HG03460 (cell line): ENCODE measurements at regions not wholly inside any gene's neighbourhood (a gene's known extent, or its start where the extent isn't known, plus 50 kb on each side); places are given as distances from the start of the nearest gene placed in this dataset.

Experiments used
- ATAC-seq: cut with Tn5 transposase; IDR thresholded peaks from one replicate; pipeline ENCODE4 v1.9.1; 2021; ENCODE audit not compliant: unreplicated experiment

GRCh38 chr6:137434640-137435039 lies 59.6 kb downstream of the OLIG3 start:
- no peak for ATAC-seq

GRCh38 chr6:137432054-137432611 lies 62.1 kb downstream of the OLIG3 start:
- peak; percentile 63 for ATAC-seq

- no peak for ATAC-seq
Observed at GRCh38 chr6:137430954-137431353, 63.2 kb downstream of the OLIG3 start.

- ATAC-seq = no peak
Observed at GRCh38 chr6:137427656-137428290, 66.4 kb downstream of the OLIG3 start.

- no peak for ATAC-seq
Observed at GRCh38 chr6:137426007-137426689, 68.0 kb downstream of the OLIG3 start.

GRCh38 chr6:137424251-137424650 lies 69.9 kb downstream of the OLIG3 start:
- no peak for ATAC-seq

GRCh38 chr6:137423451-137424168 lies 70.6 kb downstream of the OLIG3 start:
- no peak for ATAC-seq

- no peak for ATAC-seq
Observed at GRCh38 chr6:137417396-137417795, 76.8 kb downstream of the OLIG3 start.

GRCh38 chr6:137416376-137417109 lies 77.7 kb downstream of the OLIG3 start:
- ATAC-seq = no peak

GRCh38 chr6:137415834-137416190 lies 78.4 kb downstream of the OLIG3 start:
- ATAC-seq = no peak

- no peak for ATAC-seq
Observed at GRCh38 chr6:137415127-137415833, 78.9 kb downstream of the OLIG3 start.

GRCh38 chr6:137414599-137414998 lies 79.6 kb downstream of the OLIG3 start:
- ATAC-seq = no peak

- ATAC-seq = no peak
Observed at GRCh38 chr6:137413482-137413881, 80.7 kb downstream of the OLIG3 start.

GRCh38 chr6:137412562-137412961 lies 81.6 kb downstream of the OLIG3 start:
- no peak for ATAC-seq

GRCh38 chr6:137409266-137409777 lies 84.9 kb downstream of the OLIG3 start:
- no peak for ATAC-seq

GRCh38 chr6:137407816-137408215 lies 86.4 kb downstream of the OLIG3 start:
- ATAC-seq = no peak

- ATAC-seq = no peak
Observed at GRCh38 chr6:137405806-137406205, 88.4 kb downstream of the OLIG3 start.

- ATAC-seq = no peak
Observed at GRCh38 chr6:137403855-137404254, 90.3 kb downstream of the OLIG3 start.

- ATAC-seq = no peak
Observed at GRCh38 chr6:137403443-137403842, 90.8 kb downstream of the OLIG3 start.

- no peak for ATAC-seq
Observed at GRCh38 chr6:137402143-137402680, 92.0 kb downstream of the OLIG3 start.
